Neural cell (in vitro differentiated cells): ENCODE measurements at regions not wholly inside any gene's neighbourhood (a gene's known extent, or its start where the extent isn't known, plus 50 kb on each side); places are given as distances from the start of the nearest gene placed in this dataset.
A peak's percentile ranks its signal among the peaks of the same experiment; 100 is the strongest.

ENCODE experiments used
- H2AFZ ChIP-seq: fragments of 200-600, 300-800 bp; sonication (generic), shearing (Covaris generic); 2 replicates; pipeline ENCODE4 v1.6.0; 2014; ENCODE audit warnings: low read depth, mild to moderate bottlenecking, antibody characterized with exemption, low read length, moderate library complexity
- H3F3A ChIP-seq: fragments of 200-600 bp; shearing (Covaris generic); 2 replicates; pipeline ENCODE4 v1.6.1; 2016; ENCODE audit warnings: mild to moderate bottlenecking, moderate library complexity, mixed read lengths, antibody characterized with exemption, low read length; ENCODE audit not compliant: insufficient read depth, poor library complexity, severe bottlenecking
- H3K27ac ChIP-seq: fragments of 200-600, 300-800 bp; sonication (generic), shearing (Covaris generic); 2 replicates; pipeline ENCODE4 v1.5.1; 2014; ENCODE audit warnings: mild to moderate bottlenecking, low read length, moderate library complexity
- H3K27me3 ChIP-seq: fragments of 300-800, 200-600 bp; sonication (generic), shearing (Covaris generic); 2 replicates; pipeline ENCODE4 v1.6.0; 2014; ENCODE audit warnings: mild to moderate bottlenecking, low read depth, low read length, moderate library complexity; ENCODE audit not compliant: insufficient read depth
- H3K36me3 ChIP-seq: fragments of 300-800, 200-600 bp; sonication (generic), shearing (Covaris generic); 2 replicates; pipeline ENCODE4 v1.5.1; 2014; ENCODE audit warnings: mild to moderate bottlenecking, antibody characterized with exemption, low read length, moderate library complexity; ENCODE audit not compliant: insufficient read depth
- H3K4me2 ChIP-seq: fragments of 300-800, 200-600 bp; sonication (generic), shearing (Covaris generic); 2 replicates; pipeline ENCODE4 v1.6.0; 2014; ENCODE audit warnings: mild to moderate bottlenecking, low read length
- H3K4me3 ChIP-seq: fragments of 300-800, 200-600 bp; sonication (generic), shearing (Covaris generic); 2 replicates; pipeline ENCODE4 v1.5.1; 2014; ENCODE audit warnings: mild to moderate bottlenecking, low read length, moderate library complexity
- H3K79me2 ChIP-seq: fragments of 200-600 bp; shearing (Covaris generic); replicated peaks from 2 replicates; pipeline ENCODE4 v1.6.0; 2014; ENCODE audit warnings: mild to moderate bottlenecking, low read length, moderate library complexity; ENCODE audit not compliant: insufficient read depth
- H3K9ac ChIP-seq: fragments of 300-800, 200-600 bp; sonication (generic), shearing (Covaris generic); 2 replicates; pipeline ENCODE4 v1.6.1; 2016; ENCODE audit warnings: mild to moderate bottlenecking, low read length, mixed read lengths
- H3K9me2 ChIP-seq: fragments of 200-600 bp; shearing (Covaris generic); 2 replicates; pipeline ENCODE4 v1.6.1; 2016; ENCODE audit warnings: mild to moderate bottlenecking, low read length, mixed read lengths; ENCODE audit not compliant: insufficient read depth
- H3K9me3 ChIP-seq: fragments of 200-600, 300-800 bp; sonication (generic), shearing (Covaris generic); 2 replicates; pipeline ENCODE4 v1.6.1; 2016; ENCODE audit warnings: mild to moderate bottlenecking, mixed run types, low read length, moderate library complexity, mixed read lengths
- H4K20me1 ChIP-seq: fragments of 200-600 bp; shearing (Covaris generic); 2 replicates; pipeline ENCODE4 v1.6.1; 2016; ENCODE audit warnings: mild to moderate bottlenecking, mixed run types; ENCODE audit not compliant: insufficient read depth
- EP300 ChIP-seq: fragments of 450-650 bp; conservative IDR thresholded peaks from 2 replicates; pipeline ENCODE4 v1.6.1; 2014; ENCODE audit warnings: antibody characterized with exemption, mild to moderate bottlenecking, moderate library complexity; ENCODE audit not compliant: poor library complexity, severe bottlenecking
- EZH2 ChIP-seq: fragments of 200-600, 300-800 bp; shearing (Covaris generic), sonication (generic); IDR thresholded peaks from 2 replicates; pipeline ENCODE4 v1.6.1; 2014; ENCODE audit warnings: antibody characterized with exemption, low read length, borderline replicate concordance, mild to moderate bottlenecking; ENCODE audit not compliant: insufficient read depth, poor library complexity, severe bottlenecking
- MXI1 ChIP-seq: fragments of 450-650 bp; conservative IDR thresholded peaks from 2 replicates; pipeline ENCODE4 v1.6.1; 2014; ENCODE audit warnings: antibody characterized with exemption, mild to moderate bottlenecking; ENCODE audit not compliant: poor library complexity, severe bottlenecking
- POLR2AphosphoS5 ChIP-seq: IDR thresholded peaks from 2 replicates; pipeline ENCODE4 v1.6.1; 2012
- RAD21 ChIP-seq: fragments of 450-650 bp; conservative IDR thresholded peaks from 2 replicates; pipeline ENCODE4 v1.6.1; 2014; ENCODE audit warnings: antibody characterized with exemption, mild to moderate bottlenecking, moderate library complexity
- SMC3 ChIP-seq: fragments of 450-650 bp; conservative IDR thresholded peaks from 2 replicates; pipeline ENCODE4 v1.6.1; 2014; ENCODE audit warnings: antibody characterized with exemption, mild to moderate bottlenecking, moderate library complexity; ENCODE audit not compliant: poor library complexity
- TAF1 ChIP-seq: IDR thresholded peaks from 2 replicates; pipeline ENCODE4 v1.6.1; 2012; ENCODE audit warnings: low read depth
- TF ChIP-seq, protein P1 (sequence below): fragments of 450-650 bp; IDR thresholded peaks from 2 replicates; pipeline ENCODE4 v1.5.1; 2014; ENCODE audit warnings: antibody characterized with exemption, mild to moderate bottlenecking, moderate library complexity; ENCODE audit not compliant: poor library complexity, severe bottlenecking
- TF ChIP-seq, protein P2 (sequence below): IDR thresholded peaks from 2 replicates; pipeline ENCODE4 v1.6.1; 2012; ENCODE audit warnings: borderline replicate concordance

GRCh38 chr12:58500399-58500798, 419.9 kb downstream of the LRIG3 start:
- Histone ChIP-seq H3K9me3 (no peaks in the 10 kb centered on the region), H4K20me1 (no peaks in the 10 kb centered on the region), H3F3A (no peaks in the 10 kb centered on the region), H2AFZ (no peak overlapping the region), H3K27me3 (no peaks in the 10 kb centered on the region), H3K4me3 (no peak overlapping the region), H3K27ac (no peak overlapping the region), H3K79me2 (no peaks in the 10 kb centered on the region), H3K9me2 (no peaks in the 10 kb centered on the region), H3K9ac (no peak overlapping the region), H3K4me2 (no peak overlapping the region), H3K36me3 (no peaks in the 10 kb centered on the region)
- TF ChIP-seq, protein P1, sequence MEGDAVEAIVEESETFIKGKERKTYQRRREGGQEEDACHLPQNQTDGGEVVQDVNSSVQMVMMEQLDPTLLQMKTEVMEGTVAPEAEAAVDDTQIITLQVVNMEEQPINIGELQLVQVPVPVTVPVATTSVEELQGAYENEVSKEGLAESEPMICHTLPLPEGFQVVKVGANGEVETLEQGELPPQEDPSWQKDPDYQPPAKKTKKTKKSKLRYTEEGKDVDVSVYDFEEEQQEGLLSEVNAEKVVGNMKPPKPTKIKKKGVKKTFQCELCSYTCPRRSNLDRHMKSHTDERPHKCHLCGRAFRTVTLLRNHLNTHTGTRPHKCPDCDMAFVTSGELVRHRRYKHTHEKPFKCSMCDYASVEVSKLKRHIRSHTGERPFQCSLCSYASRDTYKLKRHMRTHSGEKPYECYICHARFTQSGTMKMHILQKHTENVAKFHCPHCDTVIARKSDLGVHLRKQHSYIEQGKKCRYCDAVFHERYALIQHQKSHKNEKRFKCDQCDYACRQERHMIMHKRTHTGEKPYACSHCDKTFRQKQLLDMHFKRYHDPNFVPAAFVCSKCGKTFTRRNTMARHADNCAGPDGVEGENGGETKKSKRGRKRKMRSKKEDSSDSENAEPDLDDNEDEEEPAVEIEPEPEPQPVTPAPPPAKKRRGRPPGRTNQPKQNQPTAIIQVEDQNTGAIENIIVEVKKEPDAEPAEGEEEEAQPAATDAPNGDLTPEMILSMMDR, result no peak
- TF ChIP-seq, protein P2, sequence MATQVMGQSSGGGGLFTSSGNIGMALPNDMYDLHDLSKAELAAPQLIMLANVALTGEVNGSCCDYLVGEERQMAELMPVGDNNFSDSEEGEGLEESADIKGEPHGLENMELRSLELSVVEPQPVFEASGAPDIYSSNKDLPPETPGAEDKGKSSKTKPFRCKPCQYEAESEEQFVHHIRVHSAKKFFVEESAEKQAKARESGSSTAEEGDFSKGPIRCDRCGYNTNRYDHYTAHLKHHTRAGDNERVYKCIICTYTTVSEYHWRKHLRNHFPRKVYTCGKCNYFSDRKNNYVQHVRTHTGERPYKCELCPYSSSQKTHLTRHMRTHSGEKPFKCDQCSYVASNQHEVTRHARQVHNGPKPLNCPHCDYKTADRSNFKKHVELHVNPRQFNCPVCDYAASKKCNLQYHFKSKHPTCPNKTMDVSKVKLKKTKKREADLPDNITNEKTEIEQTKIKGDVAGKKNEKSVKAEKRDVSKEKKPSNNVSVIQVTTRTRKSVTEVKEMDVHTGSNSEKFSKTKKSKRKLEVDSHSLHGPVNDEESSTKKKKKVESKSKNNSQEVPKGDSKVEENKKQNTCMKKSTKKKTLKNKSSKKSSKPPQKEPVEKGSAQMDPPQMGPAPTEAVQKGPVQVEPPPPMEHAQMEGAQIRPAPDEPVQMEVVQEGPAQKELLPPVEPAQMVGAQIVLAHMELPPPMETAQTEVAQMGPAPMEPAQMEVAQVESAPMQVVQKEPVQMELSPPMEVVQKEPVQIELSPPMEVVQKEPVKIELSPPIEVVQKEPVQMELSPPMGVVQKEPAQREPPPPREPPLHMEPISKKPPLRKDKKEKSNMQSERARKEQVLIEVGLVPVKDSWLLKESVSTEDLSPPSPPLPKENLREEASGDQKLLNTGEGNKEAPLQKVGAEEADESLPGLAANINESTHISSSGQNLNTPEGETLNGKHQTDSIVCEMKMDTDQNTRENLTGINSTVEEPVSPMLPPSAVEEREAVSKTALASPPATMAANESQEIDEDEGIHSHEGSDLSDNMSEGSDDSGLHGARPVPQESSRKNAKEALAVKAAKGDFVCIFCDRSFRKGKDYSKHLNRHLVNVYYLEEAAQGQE, result no peak
- TF ChIP-seq EZH2 (no peak), POLR2AphosphoS5 (no peak), EP300 (no peak), SMC3 (no peak), MXI1 (no peak), TAF1 (no peak), RAD21 (no peak)

- H2AFZ ChIP-seq, result no peak overlapping the region
- no peaks in the 10 kb centered on the region for H3K79me2 ChIP-seq
- H3K36me3 ChIP-seq, result no peaks in the 10 kb centered on the region
- no peak overlapping the region for H3K4me2 ChIP-seq
- H3K4me3 ChIP-seq, result no peak overlapping the region
- no peak overlapping the region for H3K9ac ChIP-seq
- H3K9me3 ChIP-seq, result no peaks in the 10 kb centered on the region
- peak overlapping the region; percentile 22 for H3K27ac ChIP-seq
- H3K9me2 ChIP-seq, result no peaks in the 10 kb centered on the region
- H4K20me1 ChIP-seq, result no peaks in the 10 kb centered on the region
- H3K27me3 ChIP-seq, result no peaks in the 10 kb centered on the region
- no peaks in the 10 kb centered on the region for H3F3A ChIP-seq
- TF ChIP-seq TAF1 (no peak), POLR2AphosphoS5 (peak; percentile 12), EP300 (peak; percentile 34)
These were observed 418.1 kb downstream of the LRIG3 start for GRCh38 chr12:58502226-58502625.

DNA sequence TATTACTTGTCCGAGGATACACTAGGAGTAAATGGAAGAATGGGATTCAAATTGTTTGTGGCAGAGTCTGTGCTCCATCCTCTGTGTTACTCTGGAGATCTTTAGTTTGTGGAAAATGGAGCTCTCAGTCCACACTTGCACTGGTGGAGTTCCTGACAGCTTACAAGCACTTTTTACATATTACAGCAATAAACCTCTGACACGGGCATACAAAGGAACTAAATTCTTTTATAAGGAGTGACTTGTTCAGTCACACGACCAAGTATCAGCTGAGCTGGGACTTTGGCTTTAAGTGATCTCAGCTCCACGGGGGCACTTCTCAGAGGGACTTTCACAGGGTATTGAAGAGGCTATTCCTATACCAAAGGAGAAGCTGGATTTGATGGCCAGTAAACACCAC, 417.5 kb downstream of the LRIG3 start:
- no peak overlapping the region for H3K9ac ChIP-seq

More for the DNA sequence above, 417.5 kb downstream of the LRIG3 start:
- H3K4me2 ChIP-seq, result no peak overlapping the region
- H3K79me2 ChIP-seq, result no peaks in the 10 kb centered on the region
- no peaks in the 10 kb centered on the region for H3K9me2 ChIP-seq
- no peaks in the 10 kb centered on the region for H3K27me3 ChIP-seq
- no peaks in the 10 kb centered on the region for H3K36me3 ChIP-seq
- H3K9me3 ChIP-seq, result no peaks in the 10 kb centered on the region
- H4K20me1 ChIP-seq, result no peaks in the 10 kb centered on the region
- H3K4me3 ChIP-seq, result no peak overlapping the region
- TF ChIP-seq EZH2 (no peak), TAF1 (no peak), RAD21 (no peak), EP300 (no peak), POLR2AphosphoS5 (no peak), MXI1 (no peak), SMC3 (no peak)
- TF ChIP-seq, protein P2, result no peak
- TF ChIP-seq, protein P1, result no peak
- H2AFZ ChIP-seq, result no peak overlapping the region
- H3K27ac ChIP-seq, result peak overlapping the region; percentile 22
- H3F3A ChIP-seq, result no peaks in the 10 kb centered on the region
